HG03025 (cell line): ENCODE measurements at regions not wholly inside any gene's neighbourhood (a gene's known extent, or its start where the extent isn't known, plus 50 kb on each side); places are given as distances from the start of the nearest gene placed in this dataset.

Source experiments
- ATAC-seq: cut with Tn5 transposase; IDR thresholded peaks from one replicate; pipeline ENCODE4 v1.9.1; 2021; ENCODE audit warnings: mild to moderate bottlenecking, moderate library complexity; ENCODE audit not compliant: unreplicated experiment, low FRiP score

GRCh38 chr6:111984516-111985201, 69.2 kb upstream of the CCN6 start:
- ATAC-seq: no peak

GRCh38 chr6:111985202-111985731, 68.6 kb upstream of the CCN6 start:
- ATAC-seq: no peak

GRCh38 chr6:111986651-111987050, 67.3 kb upstream of the CCN6 start:
- ATAC-seq: no peak

- ATAC-seq: no peak
These were observed 66.6 kb upstream of the CCN6 start for GRCh38 chr6:111987295-111987694.

GRCh38 chr6:111988926-111989325, 65.0 kb upstream of the CCN6 start:
- ATAC-seq: no peak

- ATAC-seq: peak; percentile 54
These were observed 64.2 kb upstream of the CCN6 start for GRCh38 chr6:111989743-111990142.

- peak; percentile 45 for ATAC-seq
These were observed 63.7 kb upstream of the CCN6 start for GRCh38 chr6:111990214-111990613.

- ATAC-seq: no peak
These were observed 61.1 kb upstream of the CCN6 start for GRCh38 chr6:111992851-111993250.

GRCh38 chr6:111993342-111993741, 60.6 kb upstream of the CCN6 start:
- no peak for ATAC-seq

- no peak for ATAC-seq
These were observed 59.1 kb upstream of the CCN6 start for GRCh38 chr6:111994791-111995190.

- ATAC-seq: no peak
These were observed 58.5 kb upstream of the CCN6 start for GRCh38 chr6:111995404-111995803.

GRCh38 chr6:111996144-111996865, 57.6 kb upstream of the CCN6 start:
- no peak for ATAC-seq

- peak; percentile 38 for ATAC-seq
These were observed 56.6 kb upstream of the CCN6 start for GRCh38 chr6:111997078-111997852.

- ATAC-seq: no peak
These were observed 56.1 kb upstream of the CCN6 start for GRCh38 chr6:111997853-111998208.

GRCh38 chr6:112002307-112002706, 51.6 kb upstream of the CCN6 start:
- no peak for ATAC-seq
